GM18907 (cell line): ENCODE measurements at regions not wholly inside any gene's neighbourhood (a gene's known extent, or its start where the extent isn't known, plus 50 kb on each side); places are given as distances from the start of the nearest gene placed in this dataset.
"Not testable (repeated sequence)": the region's sequence is repeated elsewhere in the genome, so short reads cannot be mapped to it uniquely, and the experiment has no call there.

ENCODE experiments used
- ATAC-seq: cut with Tn5 transposase; IDR thresholded peaks from one replicate; pipeline ENCODE4 v1.9.1; 2021; ENCODE audit warnings: mild to moderate bottlenecking, moderate library complexity; ENCODE audit not compliant: unreplicated experiment

- ATAC-seq, result no peak
Observed at GRCh38 chr1:212155219-212155618, 119.7 kb downstream of the DTL start.

- ATAC-seq, result no peak
Observed at GRCh38 chr1:212157252-212157651, 121.7 kb downstream of the DTL start.

GRCh38 chr1:212158912-212159796 lies 123.6 kb downstream of the DTL start:
- ATAC-seq, result peak; percentile 60

GRCh38 chr1:212161231-212161781 lies 123.9 kb upstream of the PPP2R5A start:
- no peak for ATAC-seq

GRCh38 chr1:212162635-212163034 lies 122.6 kb upstream of the PPP2R5A start:
- peak; percentile 49 for ATAC-seq

- ATAC-seq, result no peak
Observed at GRCh38 chr1:212164095-212164872, 120.9 kb upstream of the PPP2R5A start.

- ATAC-seq, result no peak
Observed at GRCh38 chr1:212166244-212166643, 119.0 kb upstream of the PPP2R5A start.

- ATAC-seq, result no peak
Observed at GRCh38 chr1:212166644-212167043, 118.6 kb upstream of the PPP2R5A start.

- no peak for ATAC-seq
Observed at GRCh38 chr1:212167098-212167497, 118.1 kb upstream of the PPP2R5A start.

- no peak for ATAC-seq
Observed at GRCh38 chr1:212173567-212173966, 111.6 kb upstream of the PPP2R5A start.

GRCh38 chr1:212174295-212174694 lies 110.9 kb upstream of the PPP2R5A start:
- ATAC-seq, result not testable (repeated sequence)

- ATAC-seq, result no peak
Observed at GRCh38 chr1:212177542-212177941, 107.7 kb upstream of the PPP2R5A start.

GRCh38 chr1:212178851-212179250 lies 106.4 kb upstream of the PPP2R5A start:
- no peak for ATAC-seq

- no peak for ATAC-seq
Observed at GRCh38 chr1:212179394-212180076, 105.7 kb upstream of the PPP2R5A start.

GRCh38 chr1:212181015-212181882 lies 104.0 kb upstream of the PPP2R5A start:
- ATAC-seq, result no peak

- no peak for ATAC-seq
Observed at GRCh38 chr1:212182171-212182570, 103.0 kb upstream of the PPP2R5A start.

GRCh38 chr1:212182579-212182978 lies 102.6 kb upstream of the PPP2R5A start:
- ATAC-seq, result no peak

GRCh38 chr1:212186427-212187207 lies 98.6 kb upstream of the PPP2R5A start:
- ATAC-seq, result peak; percentile 97

- ATAC-seq, result no peak
Observed at GRCh38 chr1:212188599-212189351, 96.4 kb upstream of the PPP2R5A start.
